ENCODE measurements at regions not wholly inside any gene's neighbourhood (a gene's known extent, or its start where the extent isn't known, plus 50 kb on each side); places are given as distances from the start of the nearest gene placed in this dataset.

DNA sequence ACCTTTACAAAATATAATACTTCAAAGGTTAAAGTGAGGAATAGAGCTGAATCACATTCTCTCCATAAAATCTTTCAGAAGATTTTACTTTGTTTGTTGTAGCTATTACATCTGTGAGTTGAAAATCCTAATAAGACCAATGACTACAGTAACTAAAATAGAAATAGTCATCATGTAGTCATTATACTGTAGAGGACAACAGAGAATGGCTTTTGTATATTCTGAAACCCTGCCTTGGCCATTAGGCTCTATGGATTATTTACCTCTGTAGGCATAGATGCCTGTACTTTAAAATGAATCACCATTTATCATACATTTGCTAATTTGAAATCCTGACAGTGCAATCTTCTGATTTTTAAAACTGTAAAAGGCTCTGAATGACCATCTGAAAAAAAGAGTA is 923.0 kb downstream of the REEP3 start:
- ATAC-seq, result no peak

DNA sequence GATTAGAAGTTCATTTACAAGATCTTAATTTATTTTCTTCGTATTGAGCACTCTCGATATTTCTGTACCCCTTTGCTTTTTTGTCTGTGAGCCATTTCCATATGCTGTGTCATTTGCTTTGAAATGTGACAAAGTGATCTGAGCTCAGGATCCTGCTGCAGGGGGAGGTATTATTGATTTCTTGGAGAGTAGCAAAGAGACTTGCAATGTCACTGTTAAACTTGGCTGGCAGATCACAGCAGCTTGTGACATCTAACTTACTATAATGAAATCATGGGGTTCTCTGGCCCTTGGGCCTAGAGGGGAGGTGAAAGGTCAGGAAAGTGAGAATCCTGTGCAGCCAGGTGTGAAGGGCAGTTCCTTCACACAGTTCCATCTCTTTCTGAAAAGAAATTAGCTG is 923.4 kb downstream of the REEP3 start:
- ATAC-seq, result no peak

DNA sequence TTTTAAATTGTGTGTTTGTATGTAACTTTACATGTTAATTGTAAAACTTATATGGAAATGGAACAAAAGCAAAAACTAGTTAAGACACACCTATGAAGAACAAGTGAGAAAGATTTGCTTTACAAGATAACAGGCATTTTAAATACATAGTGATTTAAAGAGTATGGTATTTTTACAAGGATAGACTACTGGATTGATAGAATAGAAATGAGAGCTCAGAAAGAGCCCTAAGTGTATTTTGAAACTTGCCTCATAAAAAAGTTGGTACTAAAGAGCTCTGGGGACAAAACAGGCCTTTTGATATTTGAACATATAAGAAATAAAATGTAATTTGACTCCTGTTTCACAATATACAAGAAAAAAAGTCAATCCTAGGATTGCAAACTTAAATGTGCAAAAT is 928.4 kb downstream of the REEP3 start:
- ATAC-seq, result no peak

DNA sequence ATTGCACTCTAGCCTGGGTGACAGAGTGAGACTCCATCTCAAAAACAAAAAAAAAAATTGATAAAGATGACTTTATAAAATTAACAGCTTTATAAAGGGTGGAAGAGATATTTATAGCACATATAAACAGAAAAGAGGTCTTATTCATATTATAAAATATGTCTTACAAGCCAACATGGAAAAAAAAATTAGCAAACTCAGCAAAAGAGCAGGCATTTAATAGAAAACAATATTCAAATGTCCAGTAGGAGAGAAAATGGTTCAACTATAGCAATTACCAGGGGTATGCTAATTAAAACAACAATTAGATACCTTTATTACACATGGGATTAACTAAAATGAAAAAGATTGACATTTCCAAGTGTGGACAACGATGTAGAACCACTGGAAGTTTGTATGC is 929.1 kb downstream of the REEP3 start:
- ATAC-seq, result no peak

DNA sequence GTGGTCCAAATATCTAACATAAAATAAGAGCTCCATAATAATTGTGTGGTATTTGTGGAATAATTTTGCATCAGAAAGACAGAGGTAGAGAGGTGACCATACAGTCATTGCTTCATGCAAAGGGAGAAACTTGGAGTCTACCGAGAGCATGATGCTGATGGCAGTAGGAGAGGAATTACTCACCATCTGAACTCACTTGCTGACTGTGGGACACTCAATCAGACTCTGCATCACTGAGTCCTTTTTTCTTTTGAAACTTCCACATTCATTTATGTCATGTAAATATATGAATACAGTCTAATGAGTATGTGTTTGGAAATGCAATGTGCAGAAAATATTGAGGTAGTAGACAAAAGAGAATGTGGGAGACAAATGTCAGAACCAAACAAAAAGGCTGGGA is 933.8 kb downstream of the REEP3 start:
- ATAC-seq, result no peak

DNA sequence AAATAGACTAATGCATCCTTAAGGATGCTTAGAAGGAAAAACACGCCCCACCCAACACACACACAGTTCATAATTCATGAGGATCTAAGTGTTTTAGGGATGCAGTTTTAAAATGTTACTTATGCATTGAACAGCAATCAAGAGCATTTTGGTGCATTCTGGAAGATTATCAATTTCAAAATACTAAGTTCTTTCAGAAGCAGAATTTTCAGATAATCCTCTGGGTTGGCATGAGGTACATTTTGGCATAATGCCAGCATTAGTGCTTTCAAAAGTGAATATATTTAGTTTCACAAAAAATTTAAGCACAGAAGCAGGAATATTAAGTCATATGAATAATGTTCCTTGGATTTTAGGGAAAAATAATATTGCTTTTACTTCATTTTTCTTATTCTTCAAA is 937.1 kb downstream of the REEP3 start:
- no peak for ATAC-seq

DNA sequence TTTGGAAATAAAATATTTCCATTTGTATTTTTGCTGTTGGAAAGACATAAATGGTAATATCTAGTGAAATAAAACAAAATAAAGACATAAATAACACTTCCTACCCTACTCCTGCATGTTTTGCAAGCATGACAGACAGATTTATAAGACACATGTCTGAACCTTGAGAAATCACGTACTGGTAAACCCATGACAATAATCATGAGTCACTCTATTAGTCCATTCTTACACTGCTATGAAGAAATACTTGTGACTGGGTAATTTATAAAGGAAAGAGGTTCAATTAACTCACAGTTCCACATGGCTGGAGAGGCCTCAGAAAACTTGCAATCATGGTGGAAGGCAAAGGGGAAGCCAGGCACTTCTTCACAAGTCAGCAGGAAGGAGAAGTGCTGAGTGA is 942.2 kb downstream of the REEP3 start:
- ATAC-seq, result no peak

DNA sequence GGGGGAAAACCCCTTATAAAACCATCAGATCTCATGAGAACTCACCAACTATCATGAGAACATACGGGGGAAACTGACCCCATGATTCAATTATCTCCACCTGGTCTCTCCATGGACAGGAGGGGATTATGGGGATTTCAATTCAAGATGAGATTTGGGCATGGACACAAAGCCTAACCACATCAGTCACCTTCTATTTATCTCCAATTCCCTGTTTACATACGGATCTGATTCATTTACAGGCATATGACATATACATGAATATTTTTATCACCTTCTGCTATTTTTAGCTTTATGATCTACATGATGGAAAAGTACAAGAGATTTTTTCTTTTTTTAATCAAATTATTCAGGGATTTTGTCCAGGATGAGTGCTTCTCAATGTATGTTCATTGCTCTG is 944.5 kb downstream of the REEP3 start:
- no peak for ATAC-seq

DNA sequence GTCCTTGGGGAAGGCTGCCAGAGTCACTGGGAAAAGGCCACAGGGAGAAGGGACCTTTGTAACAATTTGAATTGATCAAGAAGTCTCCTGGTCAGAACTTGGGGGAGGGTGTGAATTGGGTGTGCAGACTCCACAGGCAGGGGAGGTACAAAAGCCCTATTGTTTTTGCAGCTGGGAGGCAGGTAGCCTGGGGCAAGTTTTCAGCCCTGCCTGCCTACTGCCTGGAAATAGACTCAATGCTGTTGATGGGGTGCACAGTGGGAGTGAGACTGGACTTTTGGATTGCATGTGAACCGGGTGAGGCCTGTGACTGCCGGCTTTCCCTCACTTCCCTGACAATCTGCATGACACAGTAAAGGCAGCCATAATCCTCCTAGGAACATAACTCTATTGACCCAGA is 947.0 kb downstream of the REEP3 start:
- ATAC-seq, result no peak

DNA sequence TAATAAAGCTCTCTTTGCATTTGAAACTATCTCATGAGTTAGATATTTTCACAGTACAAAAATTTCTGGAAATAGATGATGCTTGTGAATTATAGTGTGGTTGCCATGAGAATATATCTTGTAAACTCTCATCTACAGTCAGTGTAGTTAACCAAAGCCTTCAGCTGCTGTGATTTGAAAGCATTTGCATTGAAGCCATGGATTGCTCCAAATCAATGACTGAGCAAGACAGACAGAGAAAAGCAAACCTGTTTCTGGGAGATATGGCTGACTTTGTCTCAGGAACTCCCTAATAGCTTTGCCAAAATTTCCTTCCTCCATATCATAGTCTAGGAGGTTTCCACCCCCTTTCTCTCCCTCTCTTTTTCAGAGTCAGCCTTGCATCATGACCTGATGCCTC is 955.3 kb downstream of the REEP3 start:
- no peak for ATAC-seq

DNA sequence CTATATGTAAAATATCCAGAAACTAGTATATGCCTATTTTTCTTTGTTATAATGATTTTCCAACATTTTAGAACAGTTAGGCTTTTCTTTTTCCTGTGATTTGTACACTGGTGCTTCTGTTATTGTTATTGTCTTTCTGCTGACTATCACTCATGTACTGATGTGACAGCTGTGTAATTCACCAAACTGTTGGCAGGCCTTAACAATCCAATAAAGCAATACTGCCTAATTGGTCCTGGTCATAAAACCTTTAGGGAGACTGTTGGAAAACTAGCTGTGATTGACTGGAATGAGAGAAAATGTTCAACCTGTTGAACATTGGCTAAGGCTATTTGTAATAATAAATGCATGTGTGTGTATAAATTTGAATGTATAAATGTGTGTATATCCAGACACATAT is 956.6 kb downstream of the REEP3 start:
- no peak for ATAC-seq

DNA sequence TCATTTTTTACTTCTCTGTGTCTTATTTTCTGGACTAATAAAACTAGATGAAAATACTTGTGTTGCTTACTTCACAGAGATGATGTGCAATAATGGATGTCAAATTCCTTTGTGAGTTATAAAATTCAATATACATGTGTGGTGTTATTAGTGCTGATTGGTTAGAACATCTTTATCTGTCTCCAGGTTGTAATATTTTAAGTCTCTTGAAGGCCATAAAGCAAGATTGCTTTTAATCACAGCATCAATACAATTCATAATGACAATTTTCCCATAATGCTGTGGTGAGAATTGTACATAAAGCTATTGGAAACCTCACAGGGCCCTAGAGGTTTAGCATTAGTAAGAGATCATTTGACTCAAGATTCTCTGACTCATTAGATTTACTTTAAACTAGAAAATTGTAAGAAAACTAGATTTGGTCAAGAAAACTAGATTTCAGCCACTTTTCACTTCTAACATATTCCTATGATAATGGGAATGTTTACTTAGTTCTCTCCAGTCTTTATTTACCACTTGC is 963.7 kb downstream of the REEP3 start:
- ATAC-seq, result no peak

DNA sequence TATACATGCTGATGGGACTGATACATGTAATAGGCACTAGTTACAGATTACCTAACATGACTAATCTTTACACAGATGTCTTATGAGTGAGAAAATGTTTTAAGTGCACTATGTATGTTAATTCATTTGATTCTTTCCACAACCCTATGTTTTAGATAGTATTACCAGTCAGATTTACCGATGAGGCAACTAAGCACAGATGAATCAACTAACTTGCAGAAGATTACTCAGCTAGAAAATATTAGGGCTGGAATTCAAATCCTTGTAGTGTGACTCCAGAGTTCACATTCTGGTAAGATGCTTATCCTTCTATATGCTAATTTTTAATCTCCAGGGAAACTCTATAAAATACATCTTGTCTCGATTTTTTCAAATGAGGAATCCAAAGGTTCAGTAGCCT is 964.9 kb downstream of the REEP3 start:
- no peak for ATAC-seq

DNA sequence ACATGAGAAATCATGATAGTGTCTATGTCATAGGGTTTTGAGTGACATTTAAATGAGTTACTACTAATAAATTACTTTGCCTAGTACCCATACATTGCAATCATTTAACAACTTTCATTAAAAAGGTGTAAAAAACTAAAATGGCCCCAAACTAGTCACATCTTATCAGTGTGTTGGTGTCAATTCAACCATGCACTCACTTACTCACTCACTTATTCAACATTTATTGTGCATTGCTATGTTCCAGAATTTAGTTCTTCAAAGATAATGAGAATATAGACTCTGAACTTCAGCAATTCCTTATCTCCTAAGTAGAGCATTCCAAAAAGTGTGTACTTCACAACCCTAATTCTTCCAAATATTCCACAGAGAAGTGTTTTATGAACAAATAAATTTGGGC is 965.7 kb downstream of the REEP3 start:
- no peak for ATAC-seq

DNA sequence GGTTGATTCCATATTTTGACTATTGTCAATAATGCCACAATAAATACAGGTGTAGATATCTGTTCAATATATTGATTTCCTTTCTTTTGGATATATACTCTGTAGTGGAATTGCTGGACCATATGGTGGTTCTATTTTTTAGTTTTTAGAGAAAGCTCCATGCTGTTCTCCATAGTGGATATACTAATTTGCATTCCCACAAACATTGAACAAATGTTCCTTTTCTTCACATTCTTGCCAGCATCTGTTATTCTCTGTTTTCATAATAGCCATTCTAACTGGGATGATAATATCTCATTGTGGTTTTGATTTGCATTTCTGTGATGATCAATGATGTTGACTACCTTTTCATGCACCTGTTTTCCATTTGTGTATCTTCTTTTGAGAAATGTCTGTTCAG is 973.7 kb downstream of the REEP3 start:
- ATAC-seq, result no peak

DNA sequence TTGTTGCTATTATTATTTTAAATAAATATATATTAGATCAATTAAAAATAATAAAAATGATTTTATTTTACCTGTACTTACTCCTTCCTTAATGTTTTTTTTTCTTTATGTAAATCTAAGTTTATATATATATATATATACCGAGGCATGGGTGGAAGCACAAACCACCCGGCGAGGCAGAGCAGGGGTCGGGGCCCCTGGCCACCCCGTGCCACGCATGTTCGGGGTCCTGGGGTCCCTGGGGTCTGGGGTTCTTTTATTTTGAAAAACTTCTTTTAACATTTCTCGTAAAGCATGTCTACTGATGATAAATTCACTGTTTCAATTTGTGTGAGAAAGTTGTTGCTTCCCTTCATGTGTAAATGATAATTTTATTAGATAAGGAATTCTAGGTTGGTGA is 976.1 kb downstream of the REEP3 start:
- no peak for ATAC-seq

DNA sequence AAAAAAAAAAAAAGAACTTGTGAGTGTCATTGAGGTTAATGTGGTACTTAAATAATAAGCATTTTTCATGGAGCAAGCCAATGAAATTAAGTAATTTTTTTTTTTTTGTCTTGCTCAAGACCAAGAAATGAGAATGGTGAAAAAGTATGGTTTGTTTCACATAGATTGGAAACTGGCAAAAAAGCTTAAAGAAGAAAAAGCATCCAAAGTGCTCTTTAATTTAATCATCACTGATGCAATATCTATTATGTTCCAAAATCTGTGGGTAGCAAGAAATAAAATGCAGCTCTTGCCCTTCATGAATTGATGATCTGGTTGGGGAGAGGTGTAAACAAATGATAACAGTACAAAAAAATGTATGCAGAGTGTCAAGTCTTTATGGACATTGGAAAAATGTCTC is 980.6 kb downstream of the REEP3 start:
- ATAC-seq, result no peak

DNA sequence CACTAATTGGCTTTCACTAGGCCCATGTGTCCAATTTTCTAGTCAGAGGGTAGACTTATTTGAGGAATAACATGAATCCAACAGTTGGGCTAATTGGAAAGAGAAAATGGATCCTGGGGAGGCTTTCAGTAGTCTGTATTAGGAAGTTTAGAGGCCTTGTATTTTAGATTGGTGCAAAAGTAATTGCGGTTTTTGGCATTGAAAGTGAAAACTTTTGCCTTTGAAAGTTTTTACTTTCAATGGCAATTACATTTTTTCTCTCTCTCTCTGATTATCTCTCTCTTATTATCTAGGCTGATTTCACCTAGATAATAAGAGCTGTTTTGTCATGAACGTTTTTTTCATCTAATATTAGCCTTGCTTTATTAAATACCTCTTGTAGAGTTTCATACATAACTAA is 981.7 kb downstream of the REEP3 start:
- no peak for ATAC-seq

DNA sequence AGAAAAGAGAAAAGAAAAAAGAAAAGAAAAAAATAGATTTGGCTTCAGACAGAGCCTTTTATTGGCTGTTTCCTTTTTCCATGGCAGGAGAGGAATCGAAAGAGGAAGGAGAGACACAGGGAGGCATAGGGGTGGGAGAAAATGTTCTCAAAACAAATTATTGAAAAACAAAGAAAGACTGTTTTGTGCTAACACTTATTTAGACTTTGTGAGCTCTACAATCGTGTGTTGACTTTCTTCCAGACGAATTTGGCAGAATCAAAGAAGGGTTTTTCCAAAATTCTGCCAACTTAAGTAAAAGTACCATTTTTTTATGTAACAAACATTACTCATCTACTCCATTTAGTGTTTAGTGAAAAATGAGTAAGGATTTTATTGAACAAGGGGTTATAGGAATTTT is 982.2 kb downstream of the REEP3 start:
- ATAC-seq, result no peak

DNA sequence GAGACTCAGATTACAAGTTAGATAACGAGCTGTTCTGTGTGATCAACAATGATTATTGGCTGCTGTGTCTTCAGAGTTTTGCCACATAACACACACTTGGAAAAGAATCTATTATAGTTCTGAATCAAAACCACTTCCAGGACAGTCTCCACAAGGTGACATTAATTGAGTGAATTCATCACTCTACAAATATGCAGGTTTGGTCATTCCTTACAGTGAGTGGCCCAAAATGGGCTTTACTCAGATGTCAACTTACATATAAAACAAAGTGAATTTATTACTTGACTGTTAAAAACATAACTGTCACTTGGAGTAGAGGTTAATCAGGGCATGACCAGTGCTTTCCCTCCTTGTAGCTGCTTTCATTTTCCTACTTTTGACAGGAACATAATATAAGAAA is 984.3 kb downstream of the REEP3 start:
- no peak for ATAC-seq

DNA sequence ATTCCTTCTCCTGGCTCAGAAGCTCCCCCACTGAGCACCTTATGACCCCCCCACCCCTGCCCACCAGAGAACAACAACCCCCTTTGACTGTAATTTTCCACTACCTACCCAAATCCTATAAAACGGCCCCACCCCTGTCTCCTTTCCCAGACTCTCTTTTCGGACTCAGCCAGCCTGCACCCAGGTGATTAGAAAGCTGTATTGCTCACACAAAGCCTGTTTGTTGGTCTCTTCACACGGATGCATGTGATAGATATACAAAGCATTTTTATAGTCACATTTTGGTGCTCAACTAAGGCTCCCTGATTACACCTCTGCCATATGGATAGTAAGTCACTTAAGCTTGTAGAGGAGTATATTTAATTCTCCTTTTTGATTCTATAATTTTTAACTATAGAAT is 985.8 kb downstream of the REEP3 start:
- no peak for ATAC-seq

DNA sequence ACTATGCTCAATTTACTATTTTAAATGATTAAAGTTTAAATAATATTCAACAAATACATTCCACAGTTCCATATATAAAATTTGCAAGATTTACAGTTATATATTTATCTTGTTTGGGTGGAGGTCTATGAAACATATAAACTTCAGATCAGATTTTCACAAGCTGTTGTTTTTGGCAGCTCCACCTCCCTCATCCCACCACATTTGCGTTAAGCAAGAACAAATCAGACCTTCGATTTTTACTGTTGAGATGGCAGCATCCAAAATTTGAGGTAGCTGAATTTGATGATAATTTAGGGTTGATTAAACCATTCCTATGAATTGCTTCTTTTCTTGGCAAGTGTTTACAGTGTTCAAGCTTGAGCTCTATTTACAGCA is 986.4 kb downstream of the REEP3 start:
- no peak for ATAC-seq

DNA sequence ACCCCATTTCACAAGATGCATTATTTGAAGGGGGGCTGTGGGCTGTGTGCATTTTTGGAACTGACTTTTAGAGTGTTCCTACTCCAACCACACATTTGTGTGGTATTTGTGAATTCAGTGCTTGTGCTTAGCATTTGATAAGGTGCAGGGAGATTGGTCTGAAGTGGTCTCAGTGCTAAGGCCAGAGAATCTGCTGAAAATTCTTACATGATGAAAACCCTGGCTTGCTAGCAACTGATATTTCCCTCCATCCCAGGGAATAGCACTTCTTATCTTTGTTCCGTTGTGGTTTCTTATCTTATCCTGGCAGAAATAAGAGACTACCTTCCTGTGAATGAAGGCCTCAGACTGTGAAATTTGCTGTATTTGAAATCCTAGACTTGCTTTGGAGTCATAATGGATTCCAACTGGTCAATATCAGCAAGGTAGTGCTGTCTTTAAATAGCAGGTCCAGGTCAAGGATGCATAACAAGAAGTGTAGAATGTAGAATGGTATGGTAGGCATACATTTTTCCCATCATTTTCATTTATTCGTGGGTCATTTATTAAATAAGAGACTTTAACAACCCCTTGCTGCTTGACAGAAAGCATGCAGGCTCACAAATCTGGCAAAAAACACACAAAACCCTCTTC is 986.9 kb downstream of the REEP3 start:
- no peak for ATAC-seq

DNA sequence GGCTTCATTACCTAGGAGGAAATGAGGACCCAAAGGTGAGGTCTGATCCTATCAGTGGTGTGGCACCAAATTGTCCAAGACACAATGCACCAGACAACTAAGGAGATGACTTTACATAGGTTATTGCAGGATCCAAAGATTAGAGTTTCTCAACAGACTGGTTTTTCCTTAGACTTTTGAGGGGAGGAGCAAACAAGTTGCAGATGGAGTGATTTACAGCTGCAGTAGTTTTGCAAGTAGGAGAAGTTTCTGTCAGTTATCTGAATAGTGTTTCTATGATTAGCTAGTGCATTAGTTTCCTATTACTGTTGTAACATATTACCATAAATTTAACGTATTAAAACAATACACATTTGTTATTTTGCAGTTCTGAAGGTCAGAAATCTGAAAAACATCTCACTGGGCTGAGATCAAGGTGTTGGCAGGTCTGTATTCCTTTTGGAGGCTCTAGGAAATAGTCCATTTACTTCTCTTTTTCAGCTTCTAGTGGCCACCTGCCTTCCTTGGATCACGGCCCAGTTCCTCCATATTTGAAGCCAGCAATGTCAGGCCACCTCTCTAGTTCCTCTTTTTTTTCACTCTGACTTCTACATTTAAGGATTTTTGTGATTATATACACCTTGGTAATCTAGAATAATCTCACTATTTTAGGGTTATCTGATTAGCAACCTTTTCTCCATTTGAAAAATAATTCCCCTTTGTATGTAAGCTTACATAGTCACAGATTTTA is 994.9 kb downstream of the REEP3 start:
- no peak for ATAC-seq

DNA sequence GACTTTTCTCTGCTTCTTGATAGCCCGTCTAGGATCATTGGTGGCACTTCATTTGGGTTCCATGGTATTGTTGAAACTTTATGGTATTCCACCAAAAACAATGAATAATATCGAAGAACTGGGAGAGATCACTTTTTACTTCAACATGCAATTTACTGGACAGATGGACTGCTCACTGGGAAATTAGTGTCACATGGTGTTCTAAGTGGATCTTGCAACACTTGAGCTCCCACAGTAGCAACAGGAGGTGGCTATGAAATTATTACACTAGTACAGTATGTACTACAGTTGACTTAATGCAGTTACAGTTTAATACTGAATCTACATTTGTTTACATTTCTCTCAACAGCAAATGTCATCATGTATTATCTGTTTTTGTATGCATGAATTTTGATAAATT is 997.3 kb downstream of the REEP3 start:
- no peak for ATAC-seq
